Mesothelial cell of epicardium (in vitro differentiated cells): ENCODE measurements at regions not wholly inside any gene's neighbourhood (a gene's known extent, or its start where the extent isn't known, plus 50 kb on each side); places are given as distances from the start of the nearest gene placed in this dataset.

ENCODE experiments used
- DNase-seq, 2 experiments: peaks; one replicate each; pipeline ENCODE4 v3.0.0; 2021; ENCODE audit warnings: low spot score in 2 of 2; ENCODE audit not compliant: unreplicated experiment in 2 of 2
- H3K27ac Mint-ChIP-seq: 2 replicates; pipeline ENCODE4 v1.8.0; 2021; ENCODE audit warnings: mixed read lengths
- H3K27me3 Mint-ChIP-seq: 2 replicates; pipeline ENCODE4 v1.8.0; 2021; ENCODE audit warnings: low read depth, mixed read lengths
- H3K36me3 Mint-ChIP-seq: 2 replicates; pipeline ENCODE4 v1.8.0; 2021; ENCODE audit warnings: mixed read lengths
- H3K4me1 Mint-ChIP-seq: 2 replicates; pipeline ENCODE4 v1.8.0; 2021; ENCODE audit warnings: mixed read lengths
- H3K4me3 Mint-ChIP-seq: 2 replicates; pipeline ENCODE4 v1.8.0; 2021; ENCODE audit warnings: mild to moderate bottlenecking, moderate library complexity, mixed read lengths
- H3K9me3 Mint-ChIP-seq: 2 replicates; pipeline ENCODE4 v1.8.0; 2021; ENCODE audit warnings: mixed read lengths
- TF ChIP-seq, protein P1 (sequence below): fragments of 200-600 bp; sonication (generic); IDR thresholded peaks from one replicate; pipeline ENCODE4 v1.5.0; 2021; ENCODE audit warnings: antibody characterized with exemption; ENCODE audit not compliant: unreplicated experiment

DNA sequence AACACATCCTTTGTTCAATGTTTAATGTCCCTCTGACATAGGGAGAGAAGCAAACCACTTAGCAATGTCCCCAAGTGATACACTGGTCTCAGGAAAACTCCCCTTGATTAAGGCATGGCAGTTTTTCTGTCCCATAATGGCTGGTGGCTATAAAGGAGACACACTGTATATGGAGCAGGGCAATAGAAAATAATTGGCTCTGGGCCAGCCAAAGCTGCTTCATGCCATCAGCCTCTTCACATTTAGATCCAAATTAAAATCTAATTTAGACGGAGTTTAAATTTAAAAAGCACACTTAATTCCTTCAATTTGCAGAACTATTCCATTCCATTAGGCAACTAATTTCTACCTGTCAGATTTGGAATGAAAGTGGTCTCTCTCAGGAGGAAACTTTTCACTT is 638.1 kb downstream of the DSC3 start:
- Mint-ChIP-seq H3K27ac (no peak overlapping the region), H3K4me1 (no peaks in the 10 kb centered on the region), H3K4me3 (no peak overlapping the region), H3K9me3 (peaks cover 14% of the 10 kb centered on the region), H3K36me3 (peaks cover 6% of the 10 kb centered on the region), H3K27me3 (no peaks in the 10 kb centered on the region)
- TF ChIP-seq, protein P1, sequence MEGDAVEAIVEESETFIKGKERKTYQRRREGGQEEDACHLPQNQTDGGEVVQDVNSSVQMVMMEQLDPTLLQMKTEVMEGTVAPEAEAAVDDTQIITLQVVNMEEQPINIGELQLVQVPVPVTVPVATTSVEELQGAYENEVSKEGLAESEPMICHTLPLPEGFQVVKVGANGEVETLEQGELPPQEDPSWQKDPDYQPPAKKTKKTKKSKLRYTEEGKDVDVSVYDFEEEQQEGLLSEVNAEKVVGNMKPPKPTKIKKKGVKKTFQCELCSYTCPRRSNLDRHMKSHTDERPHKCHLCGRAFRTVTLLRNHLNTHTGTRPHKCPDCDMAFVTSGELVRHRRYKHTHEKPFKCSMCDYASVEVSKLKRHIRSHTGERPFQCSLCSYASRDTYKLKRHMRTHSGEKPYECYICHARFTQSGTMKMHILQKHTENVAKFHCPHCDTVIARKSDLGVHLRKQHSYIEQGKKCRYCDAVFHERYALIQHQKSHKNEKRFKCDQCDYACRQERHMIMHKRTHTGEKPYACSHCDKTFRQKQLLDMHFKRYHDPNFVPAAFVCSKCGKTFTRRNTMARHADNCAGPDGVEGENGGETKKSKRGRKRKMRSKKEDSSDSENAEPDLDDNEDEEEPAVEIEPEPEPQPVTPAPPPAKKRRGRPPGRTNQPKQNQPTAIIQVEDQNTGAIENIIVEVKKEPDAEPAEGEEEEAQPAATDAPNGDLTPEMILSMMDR: no peak
- DNase-seq: no peak

DNA sequence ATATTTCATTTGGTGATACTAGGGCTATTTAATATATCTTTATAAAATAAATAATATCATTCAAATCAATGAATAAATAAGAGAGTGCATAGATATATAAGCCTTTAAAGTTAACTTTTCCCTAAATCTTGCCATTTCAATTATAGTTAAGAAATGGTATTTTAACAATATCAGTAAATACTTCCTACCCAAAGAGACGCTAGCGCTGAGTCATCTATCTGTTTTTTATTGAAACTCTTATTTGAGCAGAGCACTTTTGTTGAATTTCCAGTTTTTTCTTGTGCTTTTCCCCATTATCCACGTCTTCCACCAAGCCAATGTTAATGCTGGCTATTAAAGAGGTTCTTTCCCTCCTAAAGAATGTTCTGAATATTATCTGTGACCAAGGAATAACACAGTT is 639.3 kb downstream of the DSC3 start:
- Mint-ChIP-seq H3K27me3 (no peaks in the 10 kb centered on the region), H3K9me3 (peaks cover 5% of the 10 kb centered on the region), H3K36me3 (no peaks in the 10 kb centered on the region)

DNA sequence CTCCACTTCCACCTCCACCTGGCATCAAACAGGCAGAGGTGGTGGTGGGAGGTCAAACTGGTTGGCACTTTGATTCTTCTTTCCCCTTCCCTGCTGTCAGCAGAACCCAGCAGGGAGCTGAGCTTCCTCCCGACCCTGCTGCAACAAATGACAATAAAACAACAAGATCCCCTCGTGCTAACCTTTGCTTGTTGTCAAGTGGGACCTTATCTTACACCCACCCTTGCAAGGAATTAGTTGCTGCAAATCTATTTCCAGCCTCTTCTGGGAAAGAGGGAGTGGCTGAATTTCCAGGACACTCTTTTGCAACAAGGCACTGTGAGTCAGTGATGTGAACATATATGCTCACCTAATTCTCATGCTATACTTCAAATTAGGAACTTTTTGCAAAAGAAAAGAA is 655.1 kb downstream of the DSC3 start:
- no peak for DNase-seq
- no peak overlapping the region for H3K27ac Mint-ChIP-seq
- no peaks in the 10 kb centered on the region for H3K27me3 Mint-ChIP-seq
- H3K4me1 Mint-ChIP-seq: no peaks in the 10 kb centered on the region
- TF ChIP-seq, protein P1: no peak
- no peak overlapping the region for H3K4me3 Mint-ChIP-seq
- no peaks in the 10 kb centered on the region for H3K9me3 Mint-ChIP-seq
- no peaks in the 10 kb centered on the region for H3K36me3 Mint-ChIP-seq

More for the DNA sequence above, 639.3 kb downstream of the DSC3 start:
- no peaks in the 10 kb centered on the region for H3K4me1 Mint-ChIP-seq
- no peak overlapping the region for H3K27ac Mint-ChIP-seq
- DNase-seq: no peak
- TF ChIP-seq, protein P1: no peak
- no peak overlapping the region for H3K4me3 Mint-ChIP-seq

DNA sequence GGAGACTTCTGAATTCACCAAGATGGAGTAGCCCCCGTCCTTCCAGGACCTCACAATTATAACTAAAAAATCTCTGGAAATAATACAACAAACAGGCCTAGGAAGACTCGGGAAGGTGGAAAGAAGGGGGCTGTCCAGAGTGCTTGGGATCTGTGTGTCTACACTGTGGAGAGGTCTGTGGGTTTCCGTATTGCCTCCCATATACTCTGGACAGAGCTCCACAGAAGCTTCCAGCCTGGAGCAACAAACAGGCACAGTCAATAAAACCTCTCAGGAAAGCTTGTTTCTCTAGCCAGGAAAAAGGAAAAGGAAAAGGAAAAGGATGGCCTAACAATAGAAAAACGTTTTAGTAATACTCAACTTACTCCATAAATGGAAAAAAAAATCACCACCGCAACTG is 655.9 kb downstream of the DSC3 start:
- Mint-ChIP-seq H3K9me3 (no peaks in the 10 kb centered on the region), H3K4me1 (no peaks in the 10 kb centered on the region), H3K4me3 (no peak overlapping the region), H3K27me3 (no peaks in the 10 kb centered on the region), H3K27ac (no peak overlapping the region), H3K36me3 (no peaks in the 10 kb centered on the region)
- TF ChIP-seq, protein P1: no peak
- DNase-seq: no peak

DNA sequence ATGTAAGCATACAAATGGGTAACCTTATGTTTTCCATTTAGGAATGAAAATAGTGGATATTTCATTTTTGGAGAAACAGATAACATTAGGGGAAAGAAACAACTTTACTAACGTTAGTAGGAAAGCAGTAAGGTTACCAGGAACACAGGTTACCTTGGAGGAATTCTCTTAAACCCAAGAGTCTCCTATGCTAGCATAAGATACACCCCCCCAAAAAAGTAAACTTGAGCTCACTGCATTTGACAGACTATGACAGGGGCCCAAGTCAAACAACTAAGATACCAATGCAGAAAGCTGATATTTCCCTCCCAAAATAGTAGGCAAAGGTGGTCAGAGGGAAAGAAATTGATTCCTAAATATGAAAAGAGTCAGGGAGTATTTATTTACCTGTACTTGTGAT is 656.9 kb downstream of the DSC3 start:
- H3K36me3 Mint-ChIP-seq: no peaks in the 10 kb centered on the region
- H3K9me3 Mint-ChIP-seq: peaks cover 5% of the 10 kb centered on the region
- no peaks in the 10 kb centered on the region for H3K4me1 Mint-ChIP-seq
- H3K27ac Mint-ChIP-seq: no peak overlapping the region
- H3K27me3 Mint-ChIP-seq: no peaks in the 10 kb centered on the region
- TF ChIP-seq, protein P1: no peak
- H3K4me3 Mint-ChIP-seq: no peak overlapping the region
- no peak for DNase-seq

DNA sequence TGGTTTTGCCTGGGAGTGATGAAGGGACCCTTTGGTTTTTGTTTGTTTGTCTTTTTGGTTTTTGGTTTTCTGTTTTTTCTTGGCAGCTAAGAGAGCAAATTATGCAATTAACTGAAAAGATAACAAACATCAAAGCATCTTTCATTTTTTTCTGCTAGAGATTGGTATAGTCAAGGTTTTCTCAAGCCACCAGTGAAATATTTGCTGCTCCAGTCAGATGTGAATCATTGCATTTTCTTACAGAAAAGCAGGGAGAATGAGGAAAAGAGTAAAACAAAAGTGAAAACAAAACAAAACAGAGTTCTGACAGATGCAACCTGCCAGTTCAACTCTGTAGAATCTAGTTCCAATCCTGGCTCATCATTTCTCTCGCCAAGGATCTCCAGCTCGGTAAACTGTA is 660.7 kb downstream of the DSC3 start:
- TF ChIP-seq, protein P1: no peak
- Mint-ChIP-seq H3K27ac (no peak overlapping the region), H3K4me1 (no peaks in the 10 kb centered on the region), H3K36me3 (no peaks in the 10 kb centered on the region), H3K27me3 (no peaks in the 10 kb centered on the region), H3K9me3 (peaks cover 14% of the 10 kb centered on the region), H3K4me3 (no peak overlapping the region)
- no peak for DNase-seq
